Heart left ventricle (tissue), 16 donors: ENCODE measurements at regions not wholly inside any gene's neighbourhood (a gene's known extent, or its start where the extent isn't known, plus 50 kb on each side); places are given as distances from the start of the nearest gene placed in this dataset.

Experiments
- ATAC-seq, 4 donors: fragments of 200-7000 bp; cut with Tn5 transposase; one replicate each; pipeline ENCODE4 v1.9.1; 2020 to 2022; ENCODE audit warnings: moderate library complexity in 4 of 4, mild to moderate bottlenecking in 3 of 4, moderate number of reproducible peaks in 1 of 4
- DNase-seq, 5 donors: peaks; one replicate each; pipeline ENCODE4 v3.0.0-alpha.2; 2020
- H3K27ac ChIP-seq, 12 donors: fragments of 200-600 bp; sonication (generic) in 4 of 12; one replicate each; pipeline versions ENCODE4 v1.5.0 to v1.8.0; 2016 to 2022; ENCODE audit warnings: mild to moderate bottlenecking in 2 of 12
- H3K27me3 ChIP-seq, 9 donors: fragments of 200-600 bp; sonication (generic) in 2 of 9; one replicate each; pipeline versions ENCODE4 v1.5.1 to v1.8.0; 2016 to 2022; ENCODE audit warnings: mild to moderate bottlenecking in 3 of 9
- H3K36me3 ChIP-seq, 9 donors: fragments of 200-600 bp; sonication (generic) in 2 of 9; one replicate each; pipeline versions ENCODE4 v1.5.0 to v1.8.0; 2018 to 2022; ENCODE audit warnings: mild to moderate bottlenecking in 2 of 9
- H3K4me1 ChIP-seq, 12 donors: fragments of 200-600 bp; sonication (generic) in 4 of 12; one replicate each; pipeline versions ENCODE4 v1.5.0 to v1.8.0; 2016 to 2022; ENCODE audit warnings: mild to moderate bottlenecking in 3 of 12
- H3K4me3 ChIP-seq, 12 donors: fragments of 200-600 bp; sonication (generic) in 4 of 12; one replicate each; pipeline versions ENCODE4 v1.5.0 to v1.8.0; 2017 to 2022; ENCODE audit warnings: mild to moderate bottlenecking in 9 of 12, moderate library complexity in 4 of 12
- H3K9me3 ChIP-seq, 12 donors: fragments of 200-600 bp; sonication (generic) in 4 of 12; one replicate each; pipeline versions ENCODE4 v1.5.0 to v1.8.0; 2016 to 2022; ENCODE audit warnings: mild to moderate bottlenecking in 1 of 12
- CTCF ChIP-seq, 12 donors: fragments of 200-600 bp; sonication (generic) in 4 of 12; IDR thresholded peaks; one replicate each; pipeline versions ENCODE4 v1.5.0 to v1.8.0; 2018 to 2022; ENCODE audit warnings: antibody characterized with exemption in 12 of 12, mild to moderate bottlenecking in 5 of 12
- POLR2A ChIP-seq, 2 donors: fragments of 450-650 bp; IDR thresholded peaks; one replicate each; pipeline ENCODE4 v1.6.1; 2017; ENCODE audit warnings: antibody characterized with exemption in 2 of 2, mild to moderate bottlenecking in 2 of 2, moderate library complexity in 2 of 2
- WGBS, 4 donors: extraction: QIAGEN DNeasy Blood & Tissue Kit in 2 of 4; methylation state at CpG; one replicate each; pipeline versions ENCODE4 v1.1.5 to v1.1.7; 2013 to 2018; 5-methylcytosine and 5-hydroxymethylcytosine counted together
- intact Hi-C, 10 donors: fragments of 100-400 bp; cut with DNase I; formaldehyde crosslinking; loops; one replicate each; pipeline versions ENCODE4 v1.11.1 to v1.14.2; 2022
- donor health status: ischemic (EF 13 %, LVEDD 7.1; RV severe dilation, severe dysfunction).
- donor health status: healthy with polysubstance abuse.
- donor health status: DM: no; HTN: yes; CAD: no.
- donor health status: DM: no; HTN: no; CAD: no.
- donor health status: ischemic (EF 25% LVEDD 6.9; RV normal size, moderate dysfunction).
- donor health status: ischemic (EF 25% LVEDD 5.7; RV mildly dilated, moderate dysfunction).
- donor health status: healthy.
- donor health status: DM: yes; HTN: yes; CAD: no.
- donor health status: ischemic (EF 35%, LVEDD 5.7; RV mildly dilated, moderate dysfunction).
- donor health status: nonischemic (EF 11% LVEDD 7.7; RV severe dilation, severe dysfunction).
- donor health status: DM: yes; HTN: yes; CAD: no.
- donor health status: PGD.
- donor health status: ischemic (EF 29% LVEDD 5.4; RV normal size, mild dysfunction).
- donor health status: nonischemic (EF 23%, LVEDD 6.1; RV moderate dilation, normal function).

DNA sequence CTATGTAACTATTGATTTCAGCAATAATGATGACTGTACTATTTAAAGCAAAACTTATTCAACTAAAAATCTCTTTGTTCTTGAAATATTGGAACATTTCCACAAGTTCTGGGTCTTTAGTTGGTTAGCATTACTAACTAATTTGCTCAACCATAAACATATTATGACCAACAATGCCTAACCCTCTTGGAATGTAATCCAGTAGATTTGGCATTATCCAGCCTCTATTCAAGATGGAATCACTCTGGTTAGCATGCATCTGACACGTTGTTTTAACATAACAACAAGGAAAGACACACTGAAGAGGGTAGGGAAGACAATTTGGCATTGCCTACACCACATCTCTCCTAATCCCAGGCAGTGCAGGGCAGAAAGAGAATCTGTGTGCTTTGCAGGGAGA is 941.3 kb upstream of the PCDH20 start:
- ATAC-seq (no peak), DNase-seq (no peak)
- no peaks in the 10 kb centered on the region for H3K27me3 ChIP-seq
- TF ChIP-seq POLR2A (IDR thresholded peaks at IDR 0.05) (no peak), CTCF (IDR thresholded peaks at IDR 0.05) (no peak)
- no peak overlapping the region for H3K4me3 ChIP-seq
- no peak overlapping the region for H3K27ac ChIP-seq
- H3K36me3 ChIP-seq: no peaks in the 10 kb centered on the region
- WGBS, 4 donors: 31 to 50% (median 45%) methylated on average over 1 of the region's 1 CpG
- peaks cover 0 to 8% (median 0%) of the 10 kb centered on the region in 12 donors for H3K9me3 ChIP-seq
- no peaks in the 10 kb centered on the region for H3K4me1 ChIP-seq
- intact Hi-C loops: no loop called here

DNA sequence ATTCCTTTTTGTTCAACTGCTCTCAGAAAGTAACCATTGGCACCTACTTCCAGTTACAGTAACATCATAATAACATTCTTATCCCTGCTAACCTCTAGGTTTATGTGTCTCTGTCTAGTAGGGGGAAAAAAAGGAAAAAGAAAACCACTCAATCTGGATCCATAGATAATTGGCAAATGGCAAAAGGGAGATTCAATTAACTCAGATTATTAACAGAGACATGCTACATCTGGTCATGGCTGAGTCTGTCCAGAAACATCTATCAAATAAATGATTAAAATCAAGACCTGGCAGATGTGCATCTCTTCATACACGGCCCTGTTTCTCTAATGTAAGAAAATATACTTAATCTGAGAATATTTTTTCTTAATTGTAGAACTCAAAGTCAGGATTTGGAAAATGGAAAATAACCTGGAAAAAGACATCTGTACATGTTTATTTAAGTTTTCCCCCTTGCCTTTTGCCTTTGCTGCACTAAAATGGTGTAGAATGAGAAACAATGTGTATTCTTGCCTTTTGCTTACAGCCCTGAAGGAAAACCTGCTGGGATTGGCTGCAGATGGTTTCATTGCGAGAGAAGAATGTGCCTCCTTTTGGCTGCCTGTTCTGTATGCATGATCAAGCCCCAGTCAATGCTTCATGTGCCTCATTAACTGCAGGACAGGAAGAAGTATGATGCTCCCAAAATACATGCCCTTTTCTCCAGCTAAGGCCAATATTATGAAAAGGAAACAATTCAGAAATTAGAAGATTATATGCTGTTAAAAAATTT is 921.6 kb upstream of the PCDH20 start:
- WGBS, 4 donors: 44 to 68% (median 53%) methylated on average over 2 of the region's 2 CpGs
- H3K9me3 ChIP-seq: no peaks in the 10 kb centered on the region
- no peak for DNase-seq
- no peaks in the 10 kb centered on the region for H3K27me3 ChIP-seq
- no peak for ATAC-seq
- H3K36me3 ChIP-seq: no peaks in the 10 kb centered on the region
- H3K4me1 ChIP-seq: no peaks in the 10 kb centered on the region
- intact Hi-C loops: no loop called here
- no peak overlapping the region for H3K4me3 ChIP-seq
- H3K27ac ChIP-seq: no peak overlapping the region
- no peak for TF ChIP-seq CTCF (IDR thresholded peaks at IDR 0.05)
- no peak for TF ChIP-seq POLR2A (IDR thresholded peaks at IDR 0.05)

- intact Hi-C loops: no loop called here
- TF ChIP-seq CTCF (IDR thresholded peaks at IDR 0.05) (no peak), POLR2A (IDR thresholded peaks at IDR 0.05) (no peak)
- ATAC-seq (no peak), DNase-seq (no peak)
- H3K27ac ChIP-seq: no peak overlapping the region
- H3K4me1 ChIP-seq: no peaks in the 10 kb centered on the region
- H3K9me3 ChIP-seq: no peaks in the 10 kb centered on the region
- 40 to 53% (median 52%) methylated on average over 1 of the region's 1 CpG for WGBS, 4 donors
- H3K36me3 ChIP-seq: no peaks in the 10 kb centered on the region
- no peak overlapping the region for H3K4me3 ChIP-seq
- no peaks in the 10 kb centered on the region for H3K27me3 ChIP-seq
Observed at GRCh38 chr13:62336507-62336906, 920.9 kb upstream of the PCDH20 start.

GRCh38 chr13:62333466-62333865 is 917.8 kb upstream of the PCDH20 start:
- Histone ChIP-seq H3K4me3 (no peak overlapping the region), H3K4me1 (no peaks in the 10 kb centered on the region), H3K9me3 (no peaks in the 10 kb centered on the region), H3K27me3 (no peaks in the 10 kb centered on the region), H3K36me3 (no peaks in the 10 kb centered on the region), H3K27ac (no peak overlapping the region)
- TF ChIP-seq CTCF (IDR thresholded peaks at IDR 0.05) (no peak), POLR2A (IDR thresholded peaks at IDR 0.05) (no peak)
- ATAC-seq: no peak
- WGBS, 4 donors: 93 to 95% (median 94%) methylated on average over 15 of the region's 15 CpGs
- intact Hi-C loops: no loop called here
- no peak for DNase-seq
